ENCODE measurements at regions not wholly inside any gene's neighbourhood (a gene's known extent, or its start where the extent isn't known, plus 50 kb on each side); places are given as distances from the start of the nearest gene placed in this dataset.
"Not testable (repeated sequence)": the region's sequence is repeated elsewhere in the genome, so short reads cannot be mapped to it uniquely, and the experiment has no call there.

- no peak for DNase-seq
Observed at GRCh38 chr3:18234717-18235335, 190.3 kb downstream of the SATB1 start.

DNA sequence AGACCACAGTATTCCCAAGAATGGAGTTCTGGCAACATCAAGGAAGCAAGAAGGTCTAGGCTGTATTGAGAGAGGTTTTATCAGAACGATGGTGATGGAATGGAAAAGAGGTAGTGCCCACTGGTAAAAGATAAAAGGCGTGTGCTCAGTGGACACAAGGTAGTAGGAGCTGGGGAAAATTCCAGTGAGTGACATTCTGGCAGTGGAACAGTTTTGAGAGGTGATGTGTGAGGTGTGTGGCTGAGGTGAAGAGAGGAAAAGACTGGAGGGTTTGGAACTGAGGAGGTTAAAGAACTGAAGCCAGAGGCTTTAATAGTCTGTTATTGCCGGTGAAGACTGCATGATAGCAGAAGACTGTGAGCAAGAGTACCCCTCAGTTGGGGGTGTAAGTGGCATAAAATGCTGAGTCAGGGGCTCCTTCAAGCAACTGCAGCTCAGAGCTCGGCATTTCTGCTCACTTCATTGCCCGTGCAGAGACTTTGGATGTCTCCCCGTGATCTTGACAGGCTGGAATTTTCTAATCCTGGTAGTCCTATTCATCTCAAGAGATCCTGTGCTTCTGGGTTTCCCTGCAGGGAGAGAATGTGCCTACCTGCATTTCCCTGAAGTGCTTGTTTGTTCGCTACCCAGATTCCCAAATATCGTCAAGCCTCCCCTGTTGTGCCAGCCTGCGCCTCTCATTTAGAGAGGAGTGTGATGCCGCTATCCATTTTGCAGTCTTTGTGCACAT, 191.0 kb downstream of the SATB1 start:
- no peak for DNase-seq

GRCh38 chr3:18232317-18232716, 192.8 kb downstream of the SATB1 start:
- DNase-seq: no peak

DNA sequence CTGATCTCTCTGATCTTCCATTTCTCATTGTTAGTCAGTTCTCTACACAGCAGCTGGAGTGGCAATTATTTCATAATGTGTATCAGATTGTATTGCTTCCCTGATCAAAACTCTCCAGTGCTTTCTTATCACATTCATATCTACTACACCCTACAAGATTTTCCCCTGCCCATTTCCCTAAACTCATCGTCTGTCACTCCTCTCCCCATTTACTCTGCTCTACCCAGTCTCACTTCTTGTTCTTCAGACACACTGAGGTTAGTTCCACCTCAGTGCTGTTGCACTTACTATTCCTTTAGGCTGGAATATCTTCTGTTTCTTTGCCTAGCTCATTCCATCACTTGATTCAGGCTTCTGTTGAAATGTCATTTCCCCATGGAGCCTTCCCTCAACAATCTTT, 197.1 kb downstream of the SATB1 start:
- no peak for DNase-seq

DNA sequence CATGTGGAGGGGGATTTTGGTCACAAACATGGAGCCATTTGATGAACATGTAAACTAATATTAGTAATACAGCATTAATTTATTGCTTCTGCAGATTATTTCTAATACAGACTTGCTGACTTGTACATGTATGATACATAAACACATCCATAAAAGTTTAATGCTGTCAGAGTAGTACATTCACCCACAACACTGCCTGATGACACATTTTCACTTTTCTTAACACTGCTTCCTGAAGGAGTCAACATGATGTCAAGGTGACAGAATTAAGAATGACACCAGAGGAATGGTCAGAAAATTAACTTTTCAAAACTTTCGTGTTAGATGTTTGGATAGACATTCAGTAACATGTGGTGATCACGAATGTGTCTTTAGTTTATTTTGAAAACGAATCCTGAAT, 199.4 kb downstream of the SATB1 start:
- DNase-seq: no peak

DNA sequence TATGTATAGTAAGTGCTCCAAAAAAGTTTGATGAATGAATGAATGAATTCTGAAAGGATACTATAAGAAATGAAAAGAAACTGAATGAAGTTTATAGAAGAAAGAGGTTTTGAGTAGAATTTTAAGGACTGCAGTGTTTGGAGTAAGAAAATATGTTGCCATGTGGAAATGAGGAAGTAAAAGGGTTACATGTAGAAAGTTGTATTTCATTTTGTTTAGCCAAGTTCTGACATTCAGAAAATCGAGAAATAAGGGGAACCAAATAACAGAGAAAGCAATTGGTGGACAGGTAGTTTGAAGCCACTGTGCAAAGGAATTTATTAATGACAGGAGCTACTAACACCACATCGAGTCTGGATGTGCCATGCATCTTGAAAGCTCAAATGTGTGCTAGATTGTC, 200.7 kb downstream of the SATB1 start:
- DNase-seq: no peak

DNA sequence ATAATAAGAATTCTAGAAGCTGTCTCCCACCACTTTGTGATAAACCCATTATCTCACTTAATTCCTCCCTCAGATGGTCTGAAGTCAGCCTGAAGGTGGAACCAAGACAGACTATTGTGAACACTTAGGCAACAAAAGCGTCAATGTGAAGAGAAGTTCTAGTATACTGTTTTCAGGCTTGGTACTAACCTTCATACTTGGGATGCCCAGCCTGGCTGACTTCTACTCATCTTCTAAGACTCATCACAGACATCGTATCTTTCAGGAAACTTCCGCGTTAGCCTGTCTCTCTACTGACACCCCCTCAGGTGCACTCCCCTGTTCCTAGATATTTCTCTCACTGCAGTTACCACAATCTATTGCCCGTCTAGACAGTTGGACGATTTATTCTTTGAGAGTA, 201.2 kb downstream of the SATB1 start:
- no peak for DNase-seq

DNA sequence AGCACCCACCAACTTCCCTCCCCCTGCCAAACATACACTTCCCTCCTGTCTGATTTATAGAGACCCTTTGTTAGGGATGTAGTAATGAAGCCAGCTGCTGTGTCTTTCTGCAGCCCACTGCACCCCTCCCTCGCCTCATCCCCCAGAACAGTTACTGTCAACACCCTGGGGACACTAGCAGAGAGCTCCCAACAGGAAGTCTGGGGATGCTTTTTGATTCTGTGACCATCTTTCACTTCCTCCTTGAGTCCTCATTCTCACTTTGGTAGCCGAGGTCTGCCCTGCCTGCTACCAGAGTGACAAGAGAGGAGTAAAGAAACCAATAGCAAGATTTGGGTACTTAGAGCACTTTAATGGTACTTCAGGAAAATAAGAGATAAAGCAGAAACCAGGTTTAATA, 201.6 kb downstream of the SATB1 start:
- no peak for DNase-seq

- no peak for DNase-seq
Observed at GRCh38 chr3:18222686-18223085, 202.5 kb downstream of the SATB1 start.

GRCh38 chr3:18217507-18218174, 207.5 kb downstream of the SATB1 start:
- DNase-seq: no peak

DNA sequence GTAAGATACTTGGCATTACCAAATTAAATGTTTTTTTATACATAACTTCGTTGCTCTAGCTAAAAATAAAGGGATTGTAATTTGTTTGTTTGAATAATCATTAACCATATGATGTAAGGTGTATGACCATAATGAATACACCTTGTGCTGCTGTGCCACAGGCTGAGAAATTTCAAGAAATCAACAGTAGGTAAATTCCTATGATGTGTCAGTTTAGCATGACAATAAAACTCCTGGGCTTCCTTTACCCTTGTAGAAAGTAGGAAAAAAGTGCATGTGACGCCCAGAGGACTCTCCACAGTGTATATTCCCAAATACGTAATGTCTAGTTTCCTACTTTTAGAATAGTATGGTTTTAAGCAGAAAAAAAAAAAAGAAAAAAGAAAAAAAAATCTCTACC, 208.1 kb downstream of the SATB1 start:
- no peak for DNase-seq

DNA sequence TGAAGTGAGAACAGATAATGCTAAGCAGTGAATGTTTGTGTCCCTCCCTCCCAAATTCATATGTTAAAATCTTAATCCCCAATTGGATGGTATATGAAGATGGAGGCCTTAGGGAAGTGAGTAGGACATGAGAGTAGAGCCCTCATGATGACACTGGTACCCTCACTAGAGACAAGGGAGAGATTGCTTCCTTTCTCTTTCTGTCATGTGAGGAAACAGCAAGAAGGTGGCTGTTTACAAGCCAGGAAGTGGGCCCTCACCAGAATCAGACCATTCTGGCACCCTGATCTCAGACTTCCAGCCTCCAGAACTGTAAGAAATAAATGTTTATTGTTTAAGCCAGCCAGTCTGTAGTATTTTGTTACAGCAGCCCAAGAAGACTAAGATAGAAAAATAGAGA, 209.5 kb downstream of the SATB1 start:
- DNase-seq: no peak

DNA sequence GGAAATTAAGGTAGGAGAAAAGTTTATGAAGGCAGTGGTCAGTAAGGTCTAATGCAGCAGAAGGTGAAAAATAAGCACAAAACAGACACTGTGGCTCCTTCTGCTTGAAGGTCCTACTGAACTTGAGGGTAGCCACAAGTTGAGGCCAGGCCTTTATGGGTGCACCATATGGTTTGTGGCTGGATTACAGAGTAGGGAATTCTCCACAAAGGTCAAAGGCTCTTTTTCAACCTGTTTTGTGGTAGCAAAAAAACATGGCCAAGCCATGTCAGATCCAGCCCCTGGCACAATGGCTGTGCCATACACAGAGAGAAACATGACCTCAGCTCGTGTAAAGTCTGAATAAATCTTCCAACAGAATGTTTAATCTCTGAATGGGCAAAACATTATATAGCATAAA, 214.0 kb downstream of the SATB1 start:
- no peak for DNase-seq

GRCh38 chr3:18208856-18209255, 216.3 kb downstream of the SATB1 start:
- DNase-seq: no peak

DNA sequence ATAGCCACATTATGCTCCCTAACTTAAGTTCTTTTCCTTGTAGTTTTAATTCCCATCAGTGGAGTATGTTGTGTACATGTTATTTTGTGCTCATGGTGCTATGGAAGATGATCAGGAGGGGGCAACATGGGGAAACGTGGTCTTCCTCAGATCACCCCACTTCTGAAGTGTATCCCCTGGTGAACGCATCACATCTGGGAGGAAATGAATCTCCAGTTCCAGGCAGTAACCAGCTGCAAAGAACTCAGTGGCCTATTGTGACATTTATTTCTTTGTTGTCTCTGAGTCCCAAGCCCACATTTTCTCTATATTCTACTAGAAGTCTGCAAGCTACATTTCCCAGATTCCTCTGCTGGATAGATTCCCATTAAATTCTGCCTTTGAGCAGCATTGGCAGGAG, 217.0 kb downstream of the SATB1 start:
- DNase-seq: no peak

DNA sequence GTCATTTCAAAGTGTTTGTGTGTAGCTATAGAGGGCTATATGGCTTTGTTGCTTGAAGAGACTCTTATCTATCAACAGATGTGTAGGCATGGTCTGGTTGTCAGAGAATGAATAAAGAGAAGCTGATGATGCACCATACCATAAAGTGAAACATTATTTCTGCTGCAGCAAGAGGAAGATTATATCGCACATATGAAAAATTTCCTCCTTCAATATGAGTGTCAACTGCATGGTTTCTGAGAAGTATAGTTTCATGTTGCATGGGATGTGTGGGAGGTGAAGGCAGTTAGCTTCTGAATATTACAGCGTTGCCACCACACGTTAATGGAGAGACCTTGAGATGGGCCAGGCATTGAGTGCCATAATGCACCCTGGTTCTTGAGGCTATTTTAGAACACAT, 217.9 kb downstream of the SATB1 start:
- DNase-seq: no peak

DNA sequence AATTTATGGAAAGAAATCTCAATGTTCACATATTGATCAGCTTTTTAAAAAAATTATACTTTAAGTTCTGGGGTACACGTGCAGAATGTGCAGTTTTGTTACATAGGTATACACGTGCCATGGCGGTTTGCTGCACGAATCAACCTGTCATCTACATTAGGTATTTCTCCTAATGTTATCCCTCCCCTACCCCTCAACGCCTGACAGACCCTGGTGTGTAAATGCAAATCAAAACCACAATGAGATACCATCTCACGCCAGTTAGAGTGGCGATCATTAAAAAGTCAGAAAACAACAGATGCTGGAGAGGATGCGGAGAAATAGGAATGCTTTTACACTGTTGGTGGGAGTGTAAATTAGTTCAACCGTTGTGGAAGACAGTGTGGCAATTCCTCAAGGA, 219.4 kb downstream of the SATB1 start:
- DNase-seq: not testable (repeated sequence)

- DNase-seq: no peak
Observed at GRCh38 chr3:18201315-18201714, 223.8 kb downstream of the SATB1 start.

DNA sequence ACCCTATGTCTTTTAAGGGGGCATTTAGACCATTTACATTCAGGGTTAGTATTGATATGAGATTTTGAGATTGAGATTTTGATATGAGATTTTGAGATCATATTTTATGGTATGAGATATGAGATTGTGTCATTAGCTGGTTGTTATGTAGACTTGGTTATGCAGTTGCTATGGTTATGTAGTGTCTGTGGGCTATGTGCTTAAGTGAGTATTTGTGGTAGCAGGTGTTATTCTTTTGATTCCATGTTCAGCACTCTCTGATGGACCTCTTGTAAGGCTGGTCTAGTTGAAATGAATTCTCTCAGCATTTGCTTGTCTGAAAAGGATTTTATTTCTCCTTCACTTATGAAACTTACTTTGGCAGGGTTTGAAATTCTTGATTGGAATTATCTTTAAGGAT, 225.4 kb downstream of the SATB1 start:
- no peak for DNase-seq

GRCh38 chr3:18195836-18196235, 229.3 kb downstream of the SATB1 start:
- DNase-seq: no peak

- DNase-seq: no peak
Observed at GRCh38 chr3:18194431-18194830, 230.7 kb downstream of the SATB1 start.

GRCh38 chr3:18190646-18191045, 234.5 kb downstream of the SATB1 start:
- no peak for DNase-seq

DNA sequence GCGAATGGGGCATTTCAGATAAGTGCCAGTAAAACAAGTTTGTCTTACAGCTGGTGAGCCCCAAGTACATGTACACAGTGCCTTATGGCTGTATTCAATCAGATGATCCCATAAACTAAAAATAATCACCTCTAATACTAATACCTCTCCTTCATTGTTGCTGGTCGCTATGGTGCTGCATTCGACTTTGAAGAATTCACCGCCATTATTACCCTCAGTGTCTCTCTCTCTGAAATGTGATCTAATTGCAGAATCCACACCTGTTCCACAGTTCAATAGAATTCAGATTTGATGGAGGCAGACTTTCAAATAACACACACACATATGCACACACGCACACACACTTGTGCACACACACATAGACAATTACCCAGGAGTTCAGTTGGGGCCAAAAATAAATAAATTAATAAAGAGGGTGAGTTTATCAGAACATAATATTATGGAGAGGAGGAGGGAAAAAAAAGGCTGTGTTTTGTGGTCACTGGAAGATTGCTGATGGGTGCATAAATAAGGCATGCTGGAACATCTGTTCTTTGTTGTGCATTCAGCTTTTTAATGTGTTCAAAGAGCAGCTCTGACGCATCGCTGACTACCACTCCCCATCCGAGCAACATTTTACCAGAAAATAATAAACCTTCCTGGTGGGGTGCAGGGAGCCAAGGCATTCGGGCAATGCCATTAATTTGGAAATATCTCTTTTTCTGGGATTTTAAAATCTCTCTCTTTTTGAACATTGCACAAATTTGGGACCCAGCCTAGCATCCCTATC, 235.7 kb downstream of the SATB1 start:
- no peak for DNase-seq

DNA sequence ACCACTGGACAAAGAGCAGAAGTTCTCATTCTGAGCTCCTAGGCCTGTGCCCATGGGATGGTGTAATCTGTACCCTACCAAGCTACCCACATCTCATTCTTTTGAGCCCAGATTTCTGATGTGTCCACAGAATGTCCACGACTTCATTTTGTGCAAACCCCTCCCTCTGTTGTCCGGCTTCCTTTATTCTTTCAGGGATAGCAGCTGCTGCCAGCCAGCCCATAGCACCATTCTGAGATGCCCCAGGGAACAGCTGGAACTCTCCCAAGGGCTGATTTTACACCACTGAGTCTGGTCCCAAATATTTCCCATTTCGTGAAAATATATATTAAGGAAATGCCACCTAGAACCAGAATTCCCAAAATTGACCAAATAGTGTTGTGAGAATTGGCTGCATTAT, 236.6 kb downstream of the SATB1 start:
- DNase-seq: no peak
